ENCODE measurements at regions not wholly inside any gene's neighbourhood (a gene's known extent, or its start where the extent isn't known, plus 50 kb on each side); places are given as distances from the start of the nearest gene placed in this dataset.
"Not testable (repeated sequence)": the region's sequence is repeated elsewhere in the genome, so short reads cannot be mapped to it uniquely, and the experiment has no call there.

- 31 to 79% methylated on average over 1 of the region's 1 CpG for WGBS, 2 donors
- Histone ChIP-seq H3K4me1 (no peaks in the 10 kb centered on the region), H3K27ac (no peak overlapping the region), H3K27me3 (no peaks in the 10 kb centered on the region), H3K36me3 (no peaks in the 10 kb centered on the region), H3K4me3 (no peak overlapping the region), H3K9me3 (peaks cover 0 to 22% (median 8%) of the 10 kb centered on the region in 3 donors)
- no peak for TF ChIP-seq POLR2A (IDR thresholded peaks at IDR 0.05)
- DNase-seq: no peak
- intact Hi-C loops (cut with DNase I): no loop called here
Observed at GRCh38 chr7:64469673-64470072, 93.2 kb downstream of the ZNF680 start.

GRCh38 chr7:64465551-64465950 lies 97.3 kb downstream of the ZNF680 start:
- H3K27me3 ChIP-seq: no peaks in the 10 kb centered on the region
- H3K4me3 ChIP-seq: no peak overlapping the region
- intact Hi-C loops (cut with DNase I): no loop called here
- no peak for DNase-seq
- H3K9me3 ChIP-seq: peaks cover 0 to 35% (median 8%) of the 10 kb centered on the region in 3 donors
- TF ChIP-seq CTCF (IDR thresholded peaks at IDR 0.05) (no peak), POLR2A (IDR thresholded peaks at IDR 0.05) (no peak)
- H3K4me1 ChIP-seq: no peaks in the 10 kb centered on the region
- no peak overlapping the region for H3K27ac ChIP-seq
- H3K36me3 ChIP-seq: no peaks in the 10 kb centered on the region
- WGBS, 2 donors: 88 to 92% methylated on average over 1 of the region's 1 CpG

GRCh38 chr7:64463636-64464375 lies 99.1 kb downstream of the ZNF680 start:
- no peak for TF ChIP-seq POLR2A (IDR thresholded peaks at IDR 0.05)
- no peak for TF ChIP-seq CTCF (IDR thresholded peaks at IDR 0.05)
- intact Hi-C loops (cut with DNase I): no loop called here
- H3K4me3 ChIP-seq: peak overlapping the region; percentile 10 to 55 (median 48)
- no peak overlapping the region for H3K27ac ChIP-seq
- no peak for DNase-seq
- H3K9me3 ChIP-seq: peaks cover 0 to 31% (median 8%) of the 10 kb centered on the region in 3 donors
- H3K4me1 ChIP-seq: no peaks in the 10 kb centered on the region
- H3K27me3 ChIP-seq: no peaks in the 10 kb centered on the region
- 19 to 71% methylated on average over 19 to 29 of the region's 38 CpGs for WGBS, 2 donors
- H3K36me3 ChIP-seq: no peaks in the 10 kb centered on the region

- 63 to 80% methylated on average over 5 of the region's 5 CpGs for WGBS, 2 donors
- H3K27ac ChIP-seq; DNase-seq; H3K27me3 ChIP-seq; intact Hi-C loops (cut with DNase I); H3K4me1 ChIP-seq; H3K36me3 ChIP-seq; H3K4me3 ChIP-seq: not testable (repeated sequence)
- H3K9me3 ChIP-seq: peaks cover 0 to 14% (median 0%) of the 10 kb centered on the region in 3 donors
Observed at GRCh38 chr7:64459858-64460257, 103.0 kb downstream of the ZNF680 start.

GRCh38 chr7:64433590-64433989 lies 119.8 kb downstream of the ZNF736 start:
- DNase-seq: no peak

GRCh38 chr7:64431838-64432237 lies 118.1 kb downstream of the ZNF736 start:
- Histone ChIP-seq H3K27me3 (no peaks in the 10 kb centered on the region), H3K4me3 (no peak overlapping the region), H3K4me1 (no peaks in the 10 kb centered on the region), H3K36me3 (no peaks in the 10 kb centered on the region), H3K9me3 (peaks cover 0 to 25% (median 0%) of the 10 kb centered on the region in 3 donors), H3K27ac (no peak overlapping the region)
- WGBS, 2 donors: 82 to 87% methylated on average over 5 of the region's 5 CpGs
- DNase-seq: no peak
- TF ChIP-seq POLR2A (IDR thresholded peaks at IDR 0.05): no peak
- no peak for TF ChIP-seq CTCF (IDR thresholded peaks at IDR 0.05)
- intact Hi-C loops (cut with DNase I): no loop called here

More at GRCh38 chr7:64433590-64433989, 119.8 kb downstream of the ZNF736 start:
- Histone ChIP-seq H3K4me1 (no peaks in the 10 kb centered on the region), H3K9me3 (peaks cover 0 to 20% (median 0%) of the 10 kb centered on the region in 3 donors), H3K4me3 (no peak overlapping the region), H3K27ac (no peak overlapping the region), H3K27me3 (no peaks in the 10 kb centered on the region), H3K36me3 (no peaks in the 10 kb centered on the region)
- no peak for TF ChIP-seq POLR2A (IDR thresholded peaks at IDR 0.05)
- WGBS, 2 donors: 86 to 93% methylated on average over 14 of the region's 14 CpGs
- intact Hi-C loops (cut with DNase I): no loop called here
